CD4-positive, alpha-beta T cell treated with Interleukin-10 for 1 hour (primary cell): ENCODE measurements at regions not wholly inside any gene's neighbourhood (a gene's known extent, or its start where the extent isn't known, plus 50 kb on each side); places are given as distances from the start of the nearest gene placed in this dataset.

Experiments
- DNase-seq: peaks from one replicate; pipeline ENCODE4 v3.0.0-alpha.2; 2020

GRCh38 chr11:123302751-123303195 lies 107.7 kb upstream of the CLMP start:
- peak; percentile 15 for DNase-seq

- DNase-seq, result peak; percentile 66
Observed at GRCh38 chr11:123301696-123302400, 106.8 kb upstream of the CLMP start.

GRCh38 chr11:123301013-123301591 lies 106.1 kb upstream of the CLMP start:
- peak; percentile 10 for DNase-seq

GRCh38 chr11:123299721-123300120 lies 104.7 kb upstream of the CLMP start:
- no peak for DNase-seq

- DNase-seq, result no peak
Observed at GRCh38 chr11:123298488-123299447, 103.7 kb upstream of the CLMP start.

GRCh38 chr11:123292647-123293046 lies 97.6 kb upstream of the CLMP start:
- no peak for DNase-seq

- no peak for DNase-seq
Observed at GRCh38 chr11:123291201-123291869, 96.3 kb upstream of the CLMP start.

GRCh38 chr11:123286761-123287160 lies 91.7 kb upstream of the CLMP start:
- DNase-seq, result no peak

GRCh38 chr11:123286255-123286654 lies 91.2 kb upstream of the CLMP start:
- DNase-seq, result no peak

GRCh38 chr11:123284454-123284853 lies 89.4 kb upstream of the CLMP start:
- no peak for DNase-seq

GRCh38 chr11:123282597-123282996 lies 87.5 kb upstream of the CLMP start:
- no peak for DNase-seq

- DNase-seq, result no peak
Observed at GRCh38 chr11:123273616-123274015, 78.6 kb upstream of the CLMP start.

- no peak for DNase-seq
Observed at GRCh38 chr11:123272565-123272964, 77.5 kb upstream of the CLMP start.

- DNase-seq, result no peak
Observed at GRCh38 chr11:123268156-123268555, 73.1 kb upstream of the CLMP start.

GRCh38 chr11:123265951-123266350 lies 70.9 kb upstream of the CLMP start:
- no peak for DNase-seq

GRCh38 chr11:123264431-123264780 lies 69.4 kb upstream of the CLMP start:
- DNase-seq, result no peak

- DNase-seq, result peak; percentile 61
Observed at GRCh38 chr11:123261345-123262106, 66.5 kb upstream of the CLMP start.

- DNase-seq, result no peak
Observed at GRCh38 chr11:123260511-123261211, 65.6 kb upstream of the CLMP start.

GRCh38 chr11:123258877-123259276 lies 63.8 kb upstream of the CLMP start:
- DNase-seq, result no peak

GRCh38 chr11:123257370-123257769 lies 62.3 kb upstream of the CLMP start:
- no peak for DNase-seq

- no peak for DNase-seq
Observed at GRCh38 chr11:123255909-123256308, 60.9 kb upstream of the CLMP start.

GRCh38 chr11:123254357-123254756 lies 59.3 kb upstream of the CLMP start:
- DNase-seq, result no peak
